ENCODE measurements at regions not wholly inside any gene's neighbourhood (a gene's known extent, or its start where the extent isn't known, plus 50 kb on each side); places are given as distances from the start of the nearest gene placed in this dataset.

GRCh38 chr18:34990597-34990996, 50.6 kb upstream of the MAPRE2 start:
- TF ChIP-seq ZFP30 (CRISPR knock-in tag; IDR thresholded peaks at IDR 0.05) (no peak), TOX (CRISPR knock-in tag; IDR thresholded peaks at IDR 0.05; ENCODE audit: borderline replicate concordance) (no peak), PATZ1 (CRISPR knock-in tag; IDR thresholded peaks at IDR 0.05; ENCODE audit: borderline replicate concordance) (no peak), ZNF8 (CRISPR knock-in tag; IDR thresholded peaks at IDR 0.05) (no peak), RARB (CRISPR knock-in tag; IDR thresholded peaks at IDR 0.05) (no peak), OSR1 (CRISPR knock-in tag; IDR thresholded peaks at IDR 0.05) (no peak), ZNF70 (CRISPR knock-in tag; IDR thresholded peaks at IDR 0.05) (no peak), GLIS3 (CRISPR knock-in tag; IDR thresholded peaks at IDR 0.05) (no peak)

Measured in SK-N-SH treated with all-trans-retinoic acid at 6 μM for 48 hours (cell line).